ENCODE measurements at regions not wholly inside any gene's neighbourhood (a gene's known extent, or its start where the extent isn't known, plus 50 kb on each side); places are given as distances from the start of the nearest gene placed in this dataset.

DNA sequence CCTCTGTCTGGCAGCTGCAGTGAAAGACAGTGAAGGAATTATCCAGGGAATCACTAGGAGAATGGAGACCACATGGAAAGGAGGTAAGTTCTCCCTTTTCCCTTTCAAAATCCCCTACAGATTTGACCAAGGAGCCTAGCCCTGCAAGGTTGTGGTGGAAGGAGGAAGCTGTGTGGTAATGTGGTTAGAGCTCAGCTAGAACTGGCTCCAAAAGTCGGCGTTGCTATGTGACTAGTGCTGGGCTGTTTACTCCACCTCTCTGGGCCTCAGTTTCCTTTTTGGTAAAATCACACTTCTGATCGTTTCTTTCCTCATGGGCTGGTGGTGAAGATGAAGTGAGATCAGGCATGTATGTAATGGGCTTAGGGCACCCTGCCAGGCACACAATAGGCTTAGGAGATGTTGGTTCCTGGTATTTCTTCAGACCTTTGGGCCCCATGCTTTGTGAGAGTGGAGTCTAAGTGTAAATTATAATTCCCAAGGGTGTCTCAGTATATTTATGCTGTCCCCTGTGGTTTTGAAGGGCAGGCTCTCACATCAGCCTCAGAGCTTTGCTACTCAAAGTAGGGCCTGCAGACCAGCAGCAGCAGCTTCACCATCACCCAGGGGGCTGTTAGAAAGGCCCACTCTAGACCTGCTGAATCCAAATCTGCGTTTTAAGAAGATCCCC is 183.7 kb upstream of the BCOR start (continued):
- TF ChIP-seq, protein P1, sequence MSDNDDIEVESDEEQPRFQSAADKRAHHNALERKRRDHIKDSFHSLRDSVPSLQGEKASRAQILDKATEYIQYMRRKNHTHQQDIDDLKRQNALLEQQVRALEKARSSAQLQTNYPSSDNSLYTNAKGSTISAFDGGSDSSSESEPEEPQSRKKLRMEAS (IDR thresholded peaks at IDR 0.05) = no peak

DNA sequence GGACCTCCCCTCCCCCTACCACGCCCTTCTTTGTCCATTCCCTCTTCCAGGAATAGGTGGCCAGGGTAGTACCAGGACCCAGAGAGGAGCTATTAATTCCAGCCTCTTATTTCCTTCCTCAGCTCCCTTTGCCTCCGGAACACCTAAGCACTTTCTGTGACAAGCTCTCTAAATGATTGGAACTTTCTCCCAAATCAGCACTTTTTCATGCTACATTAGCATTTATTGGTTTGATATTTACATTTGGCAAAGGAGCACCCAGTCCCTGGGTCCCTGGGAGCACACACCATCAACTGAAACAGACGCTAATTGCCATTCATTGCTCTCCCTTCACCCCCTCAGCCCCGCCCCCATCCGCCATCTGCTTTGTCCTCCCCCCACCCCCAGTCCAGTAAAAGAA is 182.0 kb upstream of the BCOR start:
- Histone ChIP-seq H3K4me2 (no peak overlapping the region), H3K4me1 (no peaks in the 10 kb centered on the region), H3K9me3 (0 out of 3 replicates have a peak, but pooled peaks cover under 1% of the 10 kb centered on the region), H3K4me3 (no peak overlapping the region), H3K27ac (no peak overlapping the region)
- CTCF ChIA-PET = no interaction called here
- FAIRE-seq (no peak), DNase-seq (ENCODE audit: low read depth in 1 of 2, low spot score in 1 of 2) (no peak), ATAC-seq (no peak)
- WGBS (ENCODE audit: missing lambda C conversion rate) = 87% methylated on average over 3 of the region's 5 CpGs
- no peak for TF ChIP-seq HOXB13 (CRISPR knock-in tag; IDR thresholded peaks at IDR 0.05; ENCODE audit: low read depth)
- TF ChIP-seq HEYL (CRISPR knock-in tag; IDR thresholded peaks at IDR 0.05) = no peak
- peak; percentile 53 for TF ChIP-seq MAFK (IDR thresholded peaks at IDR 0.05; ENCODE audit: partially characterized antibody)
- no peak for TF ChIP-seq ESRRA (IDR thresholded peaks at IDR 0.05; ENCODE audit: borderline replicate concordance, low read length)
- POLR2A ChIA-PET = no interaction called here

DNA sequence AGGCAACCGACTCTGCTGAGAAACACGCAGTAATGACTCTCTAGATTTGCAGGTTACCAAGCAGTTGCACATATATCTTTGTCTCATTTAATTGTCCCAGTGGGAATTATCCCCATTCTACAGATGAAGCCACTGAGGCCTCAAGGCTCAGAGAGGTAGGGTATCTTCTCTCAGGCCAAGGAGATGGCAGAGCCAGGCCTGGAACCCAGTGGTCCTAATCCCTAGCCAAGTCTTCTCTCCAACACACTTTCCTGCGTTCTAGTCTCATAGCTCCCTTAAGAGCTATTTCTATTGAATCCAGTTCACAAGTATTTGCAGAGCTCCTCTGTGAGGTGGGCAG is 181.3 kb upstream of the BCOR start:
- POLR2A ChIA-PET = no interaction called here
- H3K4me1 ChIP-seq = no peaks in the 10 kb centered on the region
- FAIRE-seq (no peak), DNase-seq (ENCODE audit: low read depth in 1 of 2, low spot score in 1 of 2) (no peak), ATAC-seq (no peak)
- no peak for TF ChIP-seq EHMT2 (IDR thresholded peaks at IDR 0.05; ENCODE audit: low read depth)
- CTCF ChIA-PET = interaction anchor here (1.7 kb wide), 1 partner anchor 11 kb away, joined by 4 read pairs; no protein-coding TSS in a partner anchor
- no peak overlapping the region for H3K27ac ChIP-seq
- 85% methylated on average over 3 of the region's 3 CpGs for WGBS (ENCODE audit: missing lambda C conversion rate)
- H3K4me2 ChIP-seq = no peak overlapping the region
- no peaks in the 10 kb centered on the region for H3K9me3 ChIP-seq
- no peak overlapping the region for H3K4me3 ChIP-seq

DNA sequence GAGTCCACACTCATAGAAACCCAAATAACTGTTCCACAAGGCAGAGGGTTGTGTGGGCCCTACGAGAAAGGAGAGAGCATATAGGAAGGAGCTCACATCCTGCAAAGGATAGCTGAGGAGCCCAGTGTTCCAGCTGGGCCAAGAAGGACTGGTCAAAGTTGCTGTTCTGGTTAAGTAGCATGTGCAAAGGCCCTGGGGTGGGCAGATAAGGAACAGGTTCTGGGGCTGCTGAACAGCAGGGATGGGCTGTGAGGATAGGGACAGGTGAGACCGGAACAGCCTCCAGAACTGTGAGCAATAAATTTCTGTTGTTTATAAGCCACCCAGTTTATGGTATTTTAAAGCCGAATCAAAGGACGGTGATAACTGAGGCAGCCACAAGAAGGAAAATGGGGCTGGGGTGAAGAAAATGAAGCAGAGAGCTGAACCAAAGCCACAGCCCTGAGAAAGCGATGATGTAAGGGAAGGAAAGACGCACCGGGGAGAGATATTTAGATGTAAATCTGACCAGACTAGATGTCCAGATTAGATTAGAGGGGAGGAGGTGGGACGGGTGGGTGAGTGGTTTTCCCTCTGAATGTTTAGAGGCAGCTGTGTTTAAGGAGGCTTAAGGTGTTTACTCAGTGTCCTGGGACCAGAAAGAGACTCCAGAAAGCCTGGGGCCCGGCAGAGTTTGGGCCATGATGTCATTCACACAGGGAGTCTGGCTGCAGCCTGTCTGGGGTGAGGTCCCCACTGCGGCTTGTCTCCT is 180.8 kb upstream of the BCOR start:
- ChIA-PET POLR2A (no interaction called here), CTCF (interaction anchor here (1.7 to 3.6 kb wide), 2 partner anchors 12 kb away, joined by 4 to 17 read pairs; no protein-coding TSS in a partner anchor)
- Histone ChIP-seq H3K4me1 (no peaks in the 10 kb centered on the region), H3K27ac (no peak overlapping the region), H3K4me2 (no peak overlapping the region), H3K9me3 (no peaks in the 10 kb centered on the region), H3K4me3 (no peak overlapping the region)
- no peak for FAIRE-seq
- TF ChIP-seq, protein P1 (IDR thresholded peaks at IDR 0.05) = no peak
- TF ChIP-seq ZFP36 (IDR thresholded peaks at IDR 0.05; ENCODE audit: borderline replicate concordance, partially characterized antibody) = no peak
- TF ChIP-seq JUN (IDR thresholded peaks at IDR 0.05) = no peak
- TF ChIP-seq, protein P2, sequence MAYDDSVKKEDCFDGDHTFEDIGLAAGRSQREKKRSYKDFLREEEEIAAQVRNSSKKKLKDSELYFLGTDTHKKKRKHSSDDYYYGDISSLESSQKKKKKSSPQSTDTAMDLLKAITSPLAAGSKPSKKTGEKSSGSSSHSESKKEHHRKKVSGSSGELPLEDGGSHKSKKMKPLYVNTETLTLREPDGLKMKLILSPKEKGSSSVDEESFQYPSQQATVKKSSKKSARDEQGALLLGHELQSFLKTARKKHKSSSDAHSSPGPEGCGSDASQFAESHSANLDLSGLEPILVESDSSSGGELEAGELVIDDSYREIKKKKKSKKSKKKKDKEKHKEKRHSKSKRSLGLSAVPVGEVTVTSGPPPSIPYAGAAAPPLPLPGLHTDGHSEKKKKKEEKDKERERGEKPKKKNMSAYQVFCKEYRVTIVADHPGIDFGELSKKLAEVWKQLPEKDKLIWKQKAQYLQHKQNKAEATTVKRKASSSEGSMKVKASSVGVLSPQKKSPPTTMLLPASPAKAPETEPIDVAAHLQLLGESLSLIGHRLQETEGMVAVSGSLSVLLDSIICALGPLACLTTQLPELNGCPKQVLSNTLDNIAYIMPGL (CRISPR knock-in tag; IDR thresholded peaks at IDR 0.05; ENCODE audit: borderline replicate concordance) = no peak
- no peak for TF ChIP-seq RAD21 (conservative IDR thresholded peaks at IDR 0.05 in 1 of 2, IDR thresholded peaks at IDR 0.05 in 1 of 2)
- no peak for TF ChIP-seq MYC (IDR thresholded peaks at IDR 0.05; ENCODE audit: borderline replicate concordance, low read length)
- no peak for TF ChIP-seq CHD2 (IDR thresholded peaks at IDR 0.05; ENCODE audit: low read length, partially characterized antibody)
- no peak for TF ChIP-seq CBX2 (IDR thresholded peaks at IDR 0.05; ENCODE audit: borderline replicate concordance, low read depth)
- TF ChIP-seq, protein P3, sequence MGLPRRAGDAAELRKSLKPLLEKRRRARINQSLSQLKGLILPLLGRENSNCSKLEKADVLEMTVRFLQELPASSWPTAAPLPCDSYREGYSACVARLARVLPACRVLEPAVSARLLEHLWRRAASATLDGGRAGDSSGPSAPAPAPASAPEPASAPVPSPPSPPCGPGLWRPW (IDR thresholded peaks at IDR 0.05) = no peak
- TF ChIP-seq TFCP2L1 (CRISPR knock-in tag; IDR thresholded peaks at IDR 0.05) = no peak
- no peak for TF ChIP-seq RNF2 (IDR thresholded peaks at IDR 0.05; ENCODE audit: borderline replicate concordance, low read depth)
- TF ChIP-seq CHD4 (IDR thresholded peaks at IDR 0.05; ENCODE audit: borderline replicate concordance) = no peak
- no peak for TF ChIP-seq GATA3 (IDR thresholded peaks at IDR 0.05; ENCODE audit: borderline replicate concordance)
- TF ChIP-seq, protein P4, sequence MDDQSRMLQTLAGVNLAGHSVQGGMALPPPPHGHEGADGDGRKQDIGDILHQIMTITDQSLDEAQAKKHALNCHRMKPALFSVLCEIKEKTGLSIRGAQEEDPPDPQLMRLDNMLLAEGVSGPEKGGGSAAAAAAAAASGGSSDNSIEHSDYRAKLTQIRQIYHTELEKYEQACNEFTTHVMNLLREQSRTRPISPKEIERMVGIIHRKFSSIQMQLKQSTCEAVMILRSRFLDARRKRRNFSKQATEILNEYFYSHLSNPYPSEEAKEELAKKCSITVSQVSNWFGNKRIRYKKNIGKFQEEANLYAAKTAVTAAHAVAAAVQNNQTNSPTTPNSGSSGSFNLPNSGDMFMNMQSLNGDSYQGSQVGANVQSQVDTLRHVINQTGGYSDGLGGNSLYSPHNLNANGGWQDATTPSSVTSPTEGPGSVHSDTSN (IDR thresholded peaks at IDR 0.05) = no peak
- no peak for TF ChIP-seq PHF8 (IDR thresholded peaks at IDR 0.05; ENCODE audit: borderline replicate concordance, low read depth)
- TF ChIP-seq HOXA7 (CRISPR knock-in tag; IDR thresholded peaks at IDR 0.05) = no peak
- DNase-seq (ENCODE audit: low read depth in 1 of 2, low spot score in 1 of 2) = peak in 1 of 2 experiments; percentile 14
- ATAC-seq = no peak
- 57% methylated on average over 10 of the region's 10 CpGs for WGBS (ENCODE audit: missing lambda C conversion rate)
